Keratinocyte (primary cell): ENCODE measurements at regions not wholly inside any gene's neighbourhood (a gene's known extent, or its start where the extent isn't known, plus 50 kb on each side); places are given as distances from the start of the nearest gene placed in this dataset.

Experiments used
- DNase-seq: peaks from one replicate; pipeline ENCODE4 v3.0.0-alpha.2; 2011; ENCODE audit warnings: low read depth, missing footprints, low spot score
- FAIRE-seq: peaks from 2 replicates; lab custom pipeline; 2011; peaks lifted over from hg19 to GRCh38; lab: Jason Lieb, UNC
- H2AFZ ChIP-seq: 2 replicates; pipeline ENCODE4 v1.6.0; 2012; ENCODE audit warnings: low read length, control low read depth, inconsistent platforms; ENCODE audit not compliant: control insufficient read depth
- H3K27ac ChIP-seq: 2 replicates; pipeline ENCODE4 v1.5.1; 2011; ENCODE audit warnings: low read length; ENCODE audit not compliant: control insufficient read depth, insufficient read depth
- H3K27me3 ChIP-seq: 3 replicates; pipeline ENCODE4 v1.6.0; 2011; ENCODE audit warnings: low read length; ENCODE audit not compliant: control insufficient read depth, insufficient read depth; ENCODE audit errors: extremely low read depth
- H3K36me3 ChIP-seq, 2 experiments: 2 replicates in 1 of 2; 3 replicates in 1 of 2; pipeline ENCODE4 v1.5.1; 2011; ENCODE audit warnings: low read length in 2 of 2, mild to moderate bottlenecking in 1 of 2; ENCODE audit not compliant: control insufficient read depth in 2 of 2, insufficient read depth in 2 of 2; ENCODE audit errors: extremely low read depth in 1 of 2
- H3K4me1 ChIP-seq: 3 replicates; pipeline ENCODE4 v1.5.1; 2011; ENCODE audit warnings: low read length; ENCODE audit not compliant: control insufficient read depth, insufficient read depth; ENCODE audit errors: extremely low read depth
- H3K4me2 ChIP-seq: 3 replicates; pipeline ENCODE4 v1.6.0; 2011; ENCODE audit warnings: low read depth, low read length; ENCODE audit not compliant: control insufficient read depth, insufficient read depth; ENCODE audit errors: extremely low read depth
- H3K4me3 ChIP-seq, 3 experiments: fragments of 200-600 bp in 1 of 3; sonication (generic) in 1 of 3; 2 replicates in 2 of 3; 3 replicates in 1 of 3; pipeline ENCODE4 v1.5.1; 2011 to 2016; ENCODE audit warnings: low read length in 3 of 3, mild to moderate bottlenecking in 3 of 3, control low read depth in 2 of 3, inconsistent platforms in 1 of 3, low read depth in 1 of 3, mixed read lengths in 1 of 3, mixed run types in 1 of 3, moderate library complexity in 1 of 3; ENCODE audit not compliant: control insufficient read depth in 2 of 3, insufficient read depth in 2 of 3; ENCODE audit errors: extremely low read depth in 1 of 3
- H3K79me2 ChIP-seq: 2 replicates; pipeline ENCODE4 v1.6.0; 2012; ENCODE audit warnings: low read length; ENCODE audit not compliant: control insufficient read depth, insufficient read depth
- H3K9ac ChIP-seq: 3 replicates; pipeline ENCODE4 v1.6.0; 2011; ENCODE audit warnings: low read length; ENCODE audit not compliant: control insufficient read depth, insufficient read depth; ENCODE audit errors: extremely low read depth
- H3K9me1 ChIP-seq: 3 replicates; pipeline ENCODE4 v1.6.0; 2011; ENCODE audit warnings: low read length; ENCODE audit not compliant: control insufficient read depth, insufficient read depth; ENCODE audit errors: extremely low read depth
- H3K9me3 ChIP-seq: 2 replicates; pipeline ENCODE4 v1.5.1; 2012; ENCODE audit warnings: low read depth, low read length; ENCODE audit not compliant: control insufficient read depth
- H4K20me1 ChIP-seq: 3 replicates; pipeline ENCODE4 v1.6.0; 2011; ENCODE audit warnings: low read length; ENCODE audit not compliant: control insufficient read depth, insufficient read depth; ENCODE audit errors: extremely low read depth
- CTCF ChIP-seq, 3 experiments: IDR thresholded peaks in 1 of 3; conservative IDR thresholded peaks in 1 of 3; optimal IDR thresholded peaks in 1 of 3; 2 replicates in 2 of 3; 3 replicates in 1 of 3; pipeline versions ENCODE3 to v1.5.1; 2011; ENCODE audit warnings: low read length in 3 of 3, mild to moderate bottlenecking in 3 of 3, moderate library complexity in 2 of 3, control low read depth in 1 of 3, inconsistent platforms in 1 of 3; ENCODE audit not compliant: insufficient read depth in 2 of 3; ENCODE audit errors: extremely low read depth in 1 of 3
- EZH2 ChIP-seq: IDR thresholded peaks from one replicate; pipeline ENCODE4 v1.6.1; 2012; ENCODE audit warnings: inconsistent platforms, mild to moderate bottlenecking, low read length, moderate library complexity
- dilution Hi-C: fragments of 300-500 bp; cut with MboI; formaldehyde crosslinking; loops from one replicate; pipeline ENCODE4 v1.7.0; 2020; ENCODE audit warnings: low sequenced_read_pairs; ENCODE audit not compliant: extremely low pct_ligation_motif_present

- Histone ChIP-seq H3K27me3 (no peaks in the 10 kb centered on the region), H3K9me3 (peaks cover 3% of the 10 kb centered on the region), H3K27ac (no peak overlapping the region), H2AFZ (no peak overlapping the region), H3K79me2 (no peaks in the 10 kb centered on the region), H3K36me3 (no peaks in the 10 kb centered on the region), H3K4me3 (no peak overlapping the region), H3K9me1 (no peaks in the 10 kb centered on the region), H3K4me2 (no peak overlapping the region), H3K9ac (no peak overlapping the region), H3K4me1 (no peaks in the 10 kb centered on the region), H4K20me1 (no peaks in the 10 kb centered on the region)
- FAIRE-seq (no peak), DNase-seq (no peak)
- TF ChIP-seq CTCF (optimal IDR thresholded peaks at IDR 0.05 in 1 of 3, IDR thresholded peaks at IDR 0.05 in 1 of 3, conservative IDR thresholded peaks at IDR 0.05 in 1 of 3; ENCODE audit: extremely low read depth in 1 of 3, insufficient read depth in 2 of 3, low read length in 3 of 3) (no peak), EZH2 (no peak)
- dilution Hi-C loops: no loop called here
Measured at GRCh38 chr17:22510504-22510903, 818.2 kb downstream of the KCNJ18 start.

GRCh38 chr17:22511431-22511830, 819.1 kb downstream of the KCNJ18 start:
- H3K9me3 ChIP-seq: peaks cover 3% of the 10 kb centered on the region

More at GRCh38 chr17:22511431-22511830, 819.1 kb downstream of the KCNJ18 start:
- TF ChIP-seq CTCF (optimal IDR thresholded peaks at IDR 0.05 in 1 of 3, IDR thresholded peaks at IDR 0.05 in 1 of 3, conservative IDR thresholded peaks at IDR 0.05 in 1 of 3; ENCODE audit: extremely low read depth in 1 of 3, insufficient read depth in 2 of 3, low read length in 3 of 3): no peak
- TF ChIP-seq EZH2: no peak
- DNase-seq (no peak), FAIRE-seq (no peak)
- H3K27ac ChIP-seq: no peak overlapping the region
- H2AFZ ChIP-seq: no peak overlapping the region
- no peaks in the 10 kb centered on the region for H4K20me1 ChIP-seq
- H3K9me1 ChIP-seq: no peaks in the 10 kb centered on the region
- dilution Hi-C loops: no loop called here
- no peak overlapping the region for H3K9ac ChIP-seq
- H3K79me2 ChIP-seq: no peaks in the 10 kb centered on the region
- H3K27me3 ChIP-seq: no peaks in the 10 kb centered on the region
- no peaks in the 10 kb centered on the region for H3K4me1 ChIP-seq
- no peaks in the 10 kb centered on the region for H3K36me3 ChIP-seq
- no peak overlapping the region for H3K4me3 ChIP-seq
- no peak overlapping the region for H3K4me2 ChIP-seq
